NCI-H1930 (cell line): ENCODE measurements at regions not wholly inside any gene's neighbourhood (a gene's known extent, or its start where the extent isn't known, plus 50 kb on each side); places are given as distances from the start of the nearest gene placed in this dataset.
"Not testable (repeated sequence)": the region's sequence is repeated elsewhere in the genome, so short reads cannot be mapped to it uniquely, and the experiment has no call there.

Experiments used
- DNase-seq, 2 experiments: peaks; one replicate each; lab custom pipeline; 2025; lab: John Stamatoyannopoulos, UW

DNA sequence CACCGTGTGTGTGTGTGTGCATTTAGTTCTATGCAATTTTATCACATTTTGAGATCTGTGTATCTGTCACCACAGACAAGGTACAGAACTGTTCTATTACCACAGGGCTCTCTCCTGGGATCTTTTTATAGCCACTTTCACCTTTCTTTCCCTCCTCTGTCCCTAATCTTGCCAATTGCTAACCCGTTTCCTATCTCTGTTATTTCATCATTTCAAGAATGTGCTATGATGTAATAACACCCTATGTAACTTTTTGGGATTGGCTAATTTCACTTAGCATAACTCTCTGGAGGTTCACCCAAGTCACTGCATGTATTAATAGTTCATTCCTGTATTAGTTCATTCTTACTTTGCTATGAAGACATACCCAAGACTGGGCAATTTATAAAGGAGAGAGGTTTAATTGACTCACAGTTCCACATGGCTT lies 657.7 kb downstream of the QKI start:
- no peak for DNase-seq

DNA sequence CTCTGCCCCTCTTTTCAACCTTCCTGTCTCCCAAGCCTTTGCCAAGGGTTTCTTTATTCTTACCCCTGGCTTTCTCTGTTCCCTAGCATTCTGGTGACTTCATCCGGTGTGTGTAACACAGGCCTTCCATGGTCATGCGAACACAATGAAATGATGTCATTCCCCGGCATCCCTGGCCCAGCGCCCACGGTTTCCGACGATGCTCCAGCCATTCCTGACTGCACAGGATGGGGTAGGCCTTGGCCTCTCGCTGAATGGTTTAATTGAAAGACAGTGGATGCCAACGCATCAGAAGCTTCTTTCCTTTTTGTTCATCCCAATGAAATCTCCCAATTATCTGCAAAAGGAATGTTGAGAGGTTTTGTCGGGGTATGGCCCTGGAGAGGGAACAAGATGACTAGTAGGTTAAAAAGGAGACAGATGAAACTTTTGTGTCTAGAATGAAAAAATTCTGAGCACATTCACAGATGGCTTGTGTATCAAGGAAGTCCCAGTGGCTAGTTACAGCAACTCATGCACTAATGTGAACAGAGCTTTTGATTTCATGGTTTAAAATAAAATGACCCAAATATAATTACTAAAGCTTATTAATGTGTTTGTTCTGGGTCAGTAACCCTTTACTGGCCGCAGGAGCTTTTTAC lies 655.0 kb downstream of the QKI start:
- DNase-seq = no peak

DNA sequence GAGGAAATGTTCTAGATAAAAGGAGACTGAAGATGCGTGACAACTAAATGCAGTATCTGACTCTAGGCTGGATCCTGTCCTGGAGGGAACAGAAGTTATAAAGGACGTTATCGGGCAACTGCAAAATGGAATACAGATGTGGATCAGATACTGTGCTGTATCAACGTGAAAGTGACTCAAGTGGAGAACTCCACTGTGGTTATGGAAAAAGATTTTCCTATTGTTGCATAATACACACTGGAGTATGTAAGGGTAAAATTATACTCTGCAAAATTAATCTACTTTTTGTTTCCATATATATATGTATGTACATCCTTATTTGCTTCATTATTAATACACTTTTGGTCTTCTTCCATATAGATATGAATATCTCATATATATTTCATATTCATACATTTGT lies 654.0 kb downstream of the QKI start:
- no peak for DNase-seq

DNA sequence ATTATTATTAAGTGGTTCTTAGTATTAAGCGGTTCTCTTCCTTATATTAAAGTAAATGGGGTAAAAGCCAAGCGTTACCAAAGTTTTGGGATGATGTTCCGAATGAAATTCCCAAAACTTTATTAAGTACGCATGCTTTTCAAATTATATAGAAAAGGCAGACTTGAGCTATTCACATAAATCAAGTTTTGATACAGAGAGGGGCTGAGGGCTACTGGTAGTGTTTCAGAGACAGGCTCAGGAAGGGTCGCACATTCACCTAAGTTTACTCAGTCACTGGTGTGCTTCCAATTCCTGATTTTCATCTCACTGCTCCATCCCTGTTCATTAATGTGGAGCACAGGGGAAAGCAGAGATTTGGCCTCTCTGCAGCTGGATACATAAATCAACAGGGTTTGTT lies 652.2 kb downstream of the QKI start:
- DNase-seq = no peak

DNA sequence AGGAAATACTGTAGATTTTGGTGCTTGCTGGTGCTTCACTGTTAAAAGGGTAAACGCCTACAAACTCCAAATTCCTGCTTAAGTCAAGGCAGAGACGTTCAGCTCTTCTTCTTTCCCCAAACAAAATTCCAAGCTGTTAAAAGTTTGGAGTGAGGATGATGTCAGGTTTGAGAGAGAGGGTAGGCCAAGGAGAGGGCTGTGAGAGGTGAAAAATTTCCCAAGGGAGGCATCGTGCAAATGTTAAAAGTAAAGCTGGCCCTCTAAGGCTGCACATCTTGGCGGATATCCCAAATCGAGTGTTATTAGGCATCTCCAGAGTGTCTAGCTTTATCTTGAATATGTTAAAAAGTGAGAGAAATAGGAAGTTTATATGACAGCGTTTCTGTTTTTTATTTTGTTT lies 651.8 kb downstream of the QKI start:
- DNase-seq = no peak

DNA sequence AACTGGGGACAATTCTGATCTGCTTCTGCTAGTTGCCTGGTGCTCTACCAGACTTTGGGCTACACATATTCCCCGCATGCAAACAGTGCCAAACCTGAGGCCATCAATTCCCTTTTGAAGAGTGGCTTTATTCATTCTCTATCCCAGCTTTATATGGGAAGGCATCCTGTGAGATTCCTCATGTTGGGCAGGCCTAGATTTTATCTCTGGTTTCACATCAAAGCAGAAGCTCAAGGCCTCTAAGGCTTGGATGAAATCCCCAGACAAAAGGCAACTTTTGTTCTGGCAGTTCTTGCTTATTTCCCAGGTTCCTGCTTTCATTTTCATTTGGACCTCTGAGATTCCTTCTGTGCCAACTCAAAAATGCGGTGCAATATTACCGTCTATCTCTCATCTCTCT lies 648.8 kb downstream of the QKI start:
- DNase-seq = no peak

DNA sequence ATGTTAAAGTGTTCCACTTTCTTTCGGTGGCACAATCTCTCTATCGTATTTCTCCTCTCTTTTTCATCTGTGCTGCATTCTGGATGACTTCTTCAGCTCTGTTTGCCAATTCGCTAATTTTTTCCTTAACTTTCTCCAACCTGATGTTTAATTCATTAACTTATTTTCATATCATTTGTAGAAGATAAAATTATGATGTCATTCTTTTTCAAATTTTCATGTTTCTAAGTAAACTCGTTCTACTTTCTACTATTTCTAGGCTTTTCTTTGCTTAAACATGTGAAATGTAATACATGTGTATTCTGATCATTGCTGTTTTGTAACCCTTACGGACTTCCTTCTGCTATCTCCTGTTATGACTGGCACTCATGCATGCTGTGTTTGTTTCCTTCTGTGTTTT lies 648.4 kb downstream of the QKI start:
- no peak for DNase-seq

DNA sequence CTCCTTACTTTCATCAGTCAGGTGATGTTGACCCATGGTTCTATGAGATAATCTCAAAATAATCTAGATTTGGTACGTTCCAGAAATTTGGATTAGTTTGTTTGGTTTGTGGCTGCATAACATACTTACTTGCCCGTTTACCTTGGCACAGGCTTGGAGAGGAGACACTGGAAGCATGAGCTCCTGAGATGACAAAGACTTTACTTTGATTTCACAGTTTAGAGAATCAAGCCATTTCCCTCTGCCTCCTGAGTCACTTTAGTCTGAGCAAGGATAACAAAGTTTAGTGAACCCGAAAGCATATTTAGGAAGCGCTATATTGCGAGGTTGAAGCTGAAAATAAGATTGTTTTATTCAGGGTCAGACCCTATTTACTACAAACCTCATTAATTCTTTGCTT lies 643.4 kb downstream of the QKI start:
- no peak for DNase-seq

DNA sequence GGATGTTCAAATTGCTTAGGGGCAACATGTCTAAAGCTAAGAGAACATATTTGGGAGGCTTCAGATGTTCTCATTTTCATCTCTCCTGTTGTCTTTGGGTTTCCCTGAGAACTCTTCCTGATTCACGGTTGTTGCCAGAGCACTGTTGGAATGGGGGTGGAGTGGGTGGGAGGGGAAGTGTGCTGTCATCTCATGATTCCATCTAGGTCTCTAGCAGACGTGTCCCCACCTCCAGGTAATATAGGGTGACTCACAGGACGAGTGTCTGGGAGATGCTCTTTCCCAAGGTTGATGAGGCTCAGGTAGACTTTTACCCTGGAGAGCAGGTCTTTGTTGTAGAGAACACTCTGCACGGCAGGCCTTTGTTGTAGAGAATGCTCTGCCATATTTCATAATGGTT lies 636.9 kb downstream of the QKI start:
- no peak for DNase-seq

DNA sequence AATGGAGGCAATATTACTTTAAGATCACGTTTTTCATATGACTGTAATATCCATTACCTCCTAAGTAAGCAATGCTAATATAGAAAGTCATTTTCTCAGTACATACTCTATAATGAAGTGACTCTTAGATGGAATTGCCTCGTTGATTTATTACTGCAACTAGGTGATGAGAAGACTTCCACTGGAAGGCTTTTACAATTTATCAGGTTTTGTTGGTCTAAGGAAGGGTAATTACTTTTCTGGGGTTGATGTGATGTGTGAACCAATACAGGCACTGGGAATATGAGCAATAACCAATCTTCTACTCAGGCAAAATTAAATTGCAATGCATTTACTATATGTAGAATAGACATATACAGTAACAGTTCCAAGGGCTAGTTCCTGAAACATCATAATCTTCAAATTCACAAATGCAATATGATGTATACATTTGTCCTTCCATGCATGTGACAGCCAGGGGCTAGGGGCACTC lies 635.0 kb downstream of the QKI start:
- no peak for DNase-seq

DNA sequence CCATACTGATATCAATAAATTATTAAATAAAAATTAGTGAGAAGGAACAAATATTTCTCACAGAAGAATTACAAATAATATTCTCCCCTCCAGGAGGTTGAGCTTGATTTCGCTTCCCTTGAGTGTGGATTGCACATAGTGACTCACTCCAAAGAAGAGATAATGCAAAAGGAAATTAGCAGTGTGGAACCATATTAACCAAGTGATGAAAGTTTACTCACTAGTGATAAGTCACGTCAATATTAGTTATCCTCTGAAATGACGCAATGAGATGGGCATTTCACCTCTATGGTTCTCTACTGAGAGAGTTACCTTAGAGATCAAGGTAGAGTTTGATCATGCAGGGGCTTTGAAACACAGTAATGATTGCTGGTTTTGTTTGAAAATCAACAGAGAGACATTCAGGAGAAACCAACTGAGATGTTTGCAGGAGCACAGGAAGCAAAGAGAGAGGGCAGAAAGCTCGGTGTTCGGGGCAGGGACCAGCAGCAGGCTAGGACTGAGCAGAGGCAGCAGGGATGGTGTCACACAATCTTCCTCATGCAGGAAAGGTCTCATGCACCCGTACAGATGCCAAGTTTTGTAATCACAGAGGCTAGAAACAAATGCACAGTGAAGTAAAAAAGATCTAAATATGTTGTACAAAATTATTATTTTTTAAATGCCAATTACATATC lies 634.5 kb downstream of the QKI start:
- DNase-seq = no peak

DNA sequence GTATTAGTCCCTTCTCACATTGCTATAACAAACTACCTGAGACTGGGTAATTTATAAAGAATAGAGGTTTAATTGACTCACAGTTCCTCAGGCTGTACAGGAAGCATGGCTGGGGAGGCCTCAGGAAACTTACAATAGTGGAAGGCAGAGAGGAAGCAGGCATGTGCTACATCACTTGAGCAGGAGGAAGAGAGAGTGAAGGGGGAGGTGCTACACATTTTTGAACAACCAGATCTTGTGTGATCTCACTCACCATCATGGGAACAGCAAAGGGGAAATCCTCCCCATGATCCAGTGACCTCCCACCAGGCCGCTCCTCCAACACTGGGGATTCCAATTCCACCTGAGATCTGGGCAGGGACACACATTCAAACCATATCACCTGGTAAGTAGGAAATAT lies 630.6 kb downstream of the QKI start:
- DNase-seq = no peak

DNA sequence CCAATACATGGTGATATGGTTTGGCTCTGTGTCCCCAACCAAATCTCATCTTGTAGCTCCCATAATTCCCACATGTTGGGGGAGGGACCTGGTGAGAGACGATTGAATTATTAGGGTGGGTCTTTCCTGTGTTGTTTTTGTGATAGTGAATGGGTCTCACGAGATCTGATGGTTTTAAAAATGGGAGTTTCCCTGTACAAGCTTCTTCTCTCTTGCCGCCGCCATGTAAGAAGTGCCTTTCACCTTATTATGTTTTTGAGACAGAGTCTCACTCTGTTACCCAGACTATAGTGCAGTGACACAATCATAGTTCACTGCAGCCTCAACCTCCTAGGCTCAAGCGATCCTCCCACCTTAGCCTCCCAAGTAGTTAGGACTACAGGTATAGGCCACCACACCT lies 629.1 kb downstream of the QKI start:
- DNase-seq = not testable (repeated sequence)

DNA sequence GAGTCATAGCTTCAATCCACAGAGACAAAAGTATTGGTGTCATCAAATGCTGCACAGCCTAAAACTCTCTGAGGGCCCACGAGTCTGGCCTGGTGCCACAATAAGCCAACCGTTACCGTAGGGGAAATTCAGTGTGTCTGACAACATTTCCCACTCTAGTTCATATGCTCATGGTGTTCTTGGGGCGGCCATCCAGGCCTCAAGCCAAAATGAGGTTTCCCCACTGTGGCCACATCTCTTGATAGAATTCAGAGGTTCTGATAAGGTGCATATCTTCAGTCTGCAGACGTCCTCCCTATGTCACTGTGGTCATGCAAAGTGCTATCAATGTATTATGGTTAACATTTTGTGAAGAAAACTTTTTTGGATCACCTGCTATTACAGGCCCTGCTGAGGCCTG lies 627.7 kb downstream of the QKI start:
- DNase-seq = no peak

DNA sequence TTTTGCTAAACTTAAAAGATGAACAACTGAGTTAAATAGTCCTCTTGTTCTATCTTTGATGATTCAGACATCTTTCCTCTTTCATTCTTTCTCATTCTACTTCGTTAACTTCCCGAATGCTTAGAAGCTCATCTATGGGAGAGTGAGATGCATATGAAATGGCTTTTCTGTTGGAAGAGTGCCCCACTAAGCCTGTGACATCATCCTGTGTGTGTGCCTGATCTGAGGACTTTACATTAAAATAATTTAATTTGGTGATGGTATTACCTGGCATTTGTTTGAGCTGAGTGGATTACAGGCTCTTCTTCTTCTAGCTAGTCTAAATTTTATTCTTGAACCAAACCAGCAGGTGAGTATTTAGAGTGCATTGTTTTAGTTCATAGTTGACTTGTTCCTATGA lies 626.5 kb downstream of the QKI start:
- DNase-seq = no peak

DNA sequence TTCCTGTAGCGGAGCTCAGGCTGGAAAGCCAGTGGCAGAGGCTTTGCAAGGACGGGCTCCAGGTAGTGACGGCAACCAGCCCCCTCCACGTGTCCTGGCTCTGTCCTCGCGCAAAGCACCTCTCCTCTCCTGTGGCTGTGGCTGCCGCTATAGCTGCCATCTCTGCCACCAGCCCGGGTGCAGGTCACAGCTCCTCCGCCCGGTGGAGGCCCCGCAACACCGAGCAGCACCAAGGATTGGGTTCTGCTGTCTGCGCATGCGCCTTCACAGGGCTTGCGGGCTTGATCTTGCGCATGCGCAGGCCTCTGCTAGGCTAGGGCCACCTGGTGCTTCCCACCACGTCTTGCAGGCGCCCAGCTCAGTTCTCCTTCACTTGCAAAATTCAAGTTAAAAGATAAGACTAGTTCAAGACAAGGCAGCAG lies 625.4 kb downstream of the QKI start:
- DNase-seq = no peak

DNA sequence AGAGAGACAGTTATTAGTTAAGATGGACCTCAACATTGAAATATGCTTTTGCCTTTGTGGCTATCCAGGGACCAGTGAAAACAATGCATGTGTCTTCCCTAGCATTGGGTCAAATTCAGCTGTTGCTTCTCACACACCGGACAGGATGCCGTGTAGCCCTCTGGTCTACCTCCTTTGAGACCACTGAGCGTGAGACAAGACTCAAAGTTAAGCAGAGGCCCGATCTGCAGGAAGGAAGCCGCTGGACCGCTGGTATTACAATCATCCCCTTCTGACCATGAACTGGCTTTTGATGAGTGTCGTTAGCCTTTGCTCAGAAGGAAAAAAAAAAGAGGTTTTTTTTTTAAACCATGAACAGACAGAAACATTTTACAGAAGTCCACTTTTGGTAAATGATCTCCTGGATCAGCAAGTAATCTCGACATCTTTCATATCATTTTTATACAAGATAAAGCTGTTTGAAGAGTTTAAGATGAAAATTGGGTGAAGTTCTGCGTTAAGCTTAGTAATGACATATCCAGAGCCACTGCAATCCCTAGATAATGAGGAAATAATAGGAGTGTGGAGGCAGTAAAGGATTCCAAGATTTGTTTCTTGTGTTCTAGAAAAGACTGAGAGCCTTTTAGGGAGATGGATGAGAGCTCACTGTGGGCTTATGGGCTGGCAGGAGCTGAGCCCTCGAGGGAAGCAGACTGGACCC lies 622.8 kb downstream of the QKI start:
- no peak for DNase-seq

DNA sequence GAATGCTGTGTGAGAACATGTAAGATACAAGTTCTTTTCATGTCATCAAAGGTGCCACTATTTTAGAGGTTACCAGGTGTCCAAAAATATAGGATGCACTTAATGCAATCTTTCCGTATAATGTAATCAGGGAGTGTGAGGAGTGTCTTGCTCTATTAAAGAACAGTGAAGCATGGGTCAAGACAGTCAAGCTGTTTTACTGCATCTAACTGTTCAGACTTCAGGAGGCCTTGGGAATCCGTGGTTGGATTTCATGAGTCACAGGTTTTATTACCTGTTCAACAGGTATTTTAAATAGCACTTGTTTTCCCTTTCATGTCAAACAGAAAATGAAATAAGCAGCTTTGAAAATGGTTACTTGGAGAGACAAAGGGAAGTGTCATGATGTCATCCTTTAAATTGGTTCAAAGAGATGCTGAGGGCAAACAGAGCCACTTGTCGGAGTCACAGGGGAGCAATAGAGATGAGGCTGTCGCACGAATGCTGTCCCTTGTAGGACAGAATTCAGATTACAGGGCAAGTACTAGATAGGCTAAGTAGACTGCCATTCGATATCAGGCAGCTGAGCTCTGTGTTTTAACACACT lies 621.5 kb downstream of the QKI start:
- peak; percentile 5 to 42 for DNase-seq

DNA sequence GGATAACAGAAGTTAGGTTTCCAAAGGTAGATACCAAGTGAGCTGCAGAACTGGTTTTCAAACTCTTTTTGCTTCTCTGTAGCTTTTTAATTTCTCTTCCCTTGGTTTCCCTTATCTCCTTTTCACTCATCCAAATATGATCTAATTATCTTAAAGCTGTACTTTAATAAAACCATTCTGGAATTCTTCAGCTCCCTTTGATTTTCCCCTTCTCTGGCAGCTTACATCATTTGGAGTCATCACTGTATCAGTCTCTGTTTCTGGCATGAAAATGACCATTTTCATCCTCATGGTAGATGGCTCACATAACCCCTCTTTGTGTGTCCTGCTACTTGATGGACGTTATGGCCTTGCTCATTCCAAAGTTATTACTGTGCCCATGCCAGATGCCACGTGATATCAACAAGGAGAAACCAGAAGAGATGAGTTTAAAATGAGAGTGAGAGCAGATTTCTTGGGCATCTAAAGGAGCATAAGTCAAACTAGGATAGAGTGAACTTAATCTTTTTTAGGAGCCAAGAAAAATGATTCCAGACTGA lies 620.2 kb downstream of the QKI start:
- no peak for DNase-seq

DNA sequence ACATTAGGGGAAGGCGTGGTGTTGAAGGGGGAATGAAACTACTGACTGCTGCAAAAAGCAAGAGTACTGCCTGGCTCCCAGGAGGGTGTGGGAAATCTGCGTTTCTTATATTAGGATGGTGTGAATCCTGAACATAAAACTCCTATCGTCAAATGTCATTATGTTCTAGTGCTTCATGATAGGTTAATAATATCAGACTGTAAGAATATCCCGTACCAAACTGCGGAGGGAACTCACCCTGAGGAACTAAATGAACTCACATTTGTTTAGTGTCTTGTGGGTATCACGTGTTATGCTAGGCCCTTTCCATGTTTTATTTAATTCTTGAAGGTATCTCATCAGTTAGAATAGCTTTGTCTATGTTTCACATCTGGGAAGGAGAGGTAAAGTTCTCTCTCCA lies 610.7 kb downstream of the QKI start:
- no peak for DNase-seq

DNA sequence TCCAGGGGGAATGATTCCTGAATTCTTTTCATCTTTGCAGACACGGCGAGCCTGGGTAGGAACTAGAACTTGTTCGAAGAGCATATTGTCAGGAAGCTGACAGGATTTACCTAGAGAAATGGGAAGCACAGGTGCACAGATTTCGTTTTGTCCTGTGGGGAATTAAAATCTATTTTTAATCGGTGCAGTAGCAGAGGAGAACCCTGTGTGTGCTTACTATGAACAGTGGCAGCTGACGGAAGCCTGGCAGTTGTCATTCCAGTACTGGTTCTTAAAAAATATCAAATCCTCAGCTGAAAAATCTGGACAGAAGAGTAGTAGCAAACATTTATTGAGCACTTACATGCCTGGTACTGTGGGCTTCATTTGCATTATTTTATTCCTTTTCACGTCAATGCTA lies 609.0 kb downstream of the QKI start:
- no peak for DNase-seq

DNA sequence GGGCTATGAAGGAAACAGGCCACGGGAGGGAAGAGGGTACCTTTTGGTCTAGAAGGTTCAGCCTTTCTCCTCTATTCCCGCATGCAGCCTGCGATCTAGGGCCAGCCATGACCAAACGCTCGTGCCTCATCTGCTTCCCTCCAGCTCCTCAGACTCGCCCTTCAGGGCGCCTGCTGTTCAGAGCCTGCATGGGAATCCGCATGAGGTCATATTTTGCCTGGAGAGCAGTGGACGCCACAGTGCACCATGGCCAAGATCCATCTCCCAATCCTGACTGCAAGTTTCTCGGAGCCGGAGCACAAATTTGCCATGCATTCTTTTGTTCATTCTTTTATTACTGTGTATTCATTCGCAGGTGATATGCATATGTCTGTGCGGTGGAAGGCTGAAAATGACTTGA lies 608.1 kb downstream of the QKI start:
- no peak for DNase-seq
